ENCODE measurements at regions not wholly inside any gene's neighbourhood (a gene's known extent, or its start where the extent isn't known, plus 50 kb on each side); places are given as distances from the start of the nearest gene placed in this dataset.

- CTCF ChIA-PET = interaction anchor here (0.7 to 1.9 kb wide), 4 partner anchors 11 to 566 kb away, joined by 3 to 8 read pairs (median 4); no protein-coding TSS in a partner anchor
- peak overlapping the region; percentile 89 for H3K27ac Mint-ChIP-seq
- no peak for ATAC-seq
These were observed 122.2 kb upstream of the ARG1 start for GRCh38 chr6:131450861-131451260.

GRCh38 chr6:131451321-131452144, 121.5 kb upstream of the ARG1 start:
- Mint-ChIP-seq H3K27ac (peak overlapping the region; percentile 89), H3K4me3 (no peak overlapping the region), H3K9me3 (peaks cover 2% of the 10 kb centered on the region), H3K4me1 (ENCODE audit: low read depth) (peaks cover 25% of the 10 kb centered on the region), H3K27me3 (no peaks in the 10 kb centered on the region), H3K36me3 (ENCODE audit: low read depth) (peaks cover 1% of the 10 kb centered on the region)
- no peak for TF ChIP-seq CTCF (IDR thresholded peaks at IDR 0.05)
- ATAC-seq = peak; percentile 90
- ChIA-PET POLR2A (no interaction called here), CTCF (interaction anchor here (0.7 to 1.9 kb wide), 4 partner anchors 12 to 566 kb away, joined by 3 to 8 read pairs (median 4); no protein-coding TSS in a partner anchor)
- intact Hi-C loops (cut with micrococcal nuclease) = no loop called here
- DNase-seq = peak; percentile 37

More at GRCh38 chr6:131450861-131451260, 122.2 kb upstream of the ARG1 start:
- DNase-seq = no peak
- POLR2A ChIA-PET = no interaction called here
- Mint-ChIP-seq H3K4me1 (ENCODE audit: low read depth) (peaks cover 25% of the 10 kb centered on the region), H3K27me3 (no peaks in the 10 kb centered on the region), H3K9me3 (peaks cover 2% of the 10 kb centered on the region), H3K36me3 (ENCODE audit: low read depth) (peaks cover 1% of the 10 kb centered on the region), H3K4me3 (no peak overlapping the region)
- intact Hi-C loops (cut with micrococcal nuclease) = no loop called here
- TF ChIP-seq CTCF (IDR thresholded peaks at IDR 0.05) = no peak

GRCh38 chr6:131453803-131454202, 119.2 kb upstream of the ARG1 start:
- Mint-ChIP-seq H3K27ac (no peak overlapping the region), H3K27me3 (no peaks in the 10 kb centered on the region), H3K4me3 (no peak overlapping the region), H3K9me3 (peaks cover 2% of the 10 kb centered on the region), H3K36me3 (ENCODE audit: low read depth) (peaks cover 1% of the 10 kb centered on the region), H3K4me1 (ENCODE audit: low read depth) (peaks cover 23% of the 10 kb centered on the region)
- TF ChIP-seq CTCF (IDR thresholded peaks at IDR 0.05) = no peak
- ATAC-seq (no peak), DNase-seq (no peak)
- CTCF ChIA-PET = interaction anchor here (1.8 kb wide), 1 partner anchor 12 kb away, joined by 5 read pairs; no protein-coding TSS in a partner anchor
- POLR2A ChIA-PET = no interaction called here
- intact Hi-C loops (cut with micrococcal nuclease) = no loop called here

- ChIA-PET CTCF (interaction anchor here (0.7 to 1.6 kb wide), 5 partner anchors 9 to 235 kb away, joined by 3 read pairs; no protein-coding TSS in a partner anchor), POLR2A (interaction anchor here (1.6 kb wide), 1 partner anchor 257 kb away, joined by 7 read pairs; no protein-coding TSS in a partner anchor)
- H3K9me3 Mint-ChIP-seq = peaks cover 2% of the 10 kb centered on the region
- no peaks in the 10 kb centered on the region for H3K27me3 Mint-ChIP-seq
- ATAC-seq (no peak), DNase-seq (no peak)
- H3K36me3 Mint-ChIP-seq (ENCODE audit: low read depth) = no peaks in the 10 kb centered on the region
- no peak overlapping the region for H3K27ac Mint-ChIP-seq
- H3K4me1 Mint-ChIP-seq (ENCODE audit: low read depth) = peaks cover 10% of the 10 kb centered on the region
- intact Hi-C loops (cut with micrococcal nuclease) = no loop called here
- no peak for TF ChIP-seq CTCF (IDR thresholded peaks at IDR 0.05)
- no peak overlapping the region for H3K4me3 Mint-ChIP-seq
These were observed 116.5 kb upstream of the ARG1 start for GRCh38 chr6:131456565-131456964.

GRCh38 chr6:131459005-131459404, 114.0 kb upstream of the ARG1 start:
- ChIA-PET POLR2A (no interaction called here), CTCF (interaction anchor here (0.7 to 2.0 kb wide), 5 partner anchors 19 to 259 kb away, joined by 3 to 12 read pairs (median 4); no protein-coding TSS in a partner anchor)
- no peak for TF ChIP-seq CTCF (IDR thresholded peaks at IDR 0.05)
- no peak for DNase-seq
- Mint-ChIP-seq H3K27me3 (no peaks in the 10 kb centered on the region), H3K9me3 (no peaks in the 10 kb centered on the region), H3K4me1 (ENCODE audit: low read depth) (peaks cover 4% of the 10 kb centered on the region), H3K4me3 (no peak overlapping the region), H3K27ac (no peak overlapping the region), H3K36me3 (ENCODE audit: low read depth) (no peaks in the 10 kb centered on the region)
- intact Hi-C loops (cut with micrococcal nuclease) = no loop called here
- ATAC-seq = no peak

Data from activated CD8-positive, alpha-beta T cell treated with anti-CD3 and anti-CD28 coated beads for 36 hours (primary cell).